CD4-positive, alpha-beta T cell treated with Interleukin-15 for 4 hours (primary cell): ENCODE measurements at regions not wholly inside any gene's neighbourhood (a gene's known extent, or its start where the extent isn't known, plus 50 kb on each side); places are given as distances from the start of the nearest gene placed in this dataset.
"Not testable (repeated sequence)": the region's sequence is repeated elsewhere in the genome, so short reads cannot be mapped to it uniquely, and the experiment has no call there.

Experiments
- DNase-seq: peaks from one replicate; pipeline ENCODE4 v3.0.0-alpha.2; 2020; ENCODE audit warnings: low spot score

DNA sequence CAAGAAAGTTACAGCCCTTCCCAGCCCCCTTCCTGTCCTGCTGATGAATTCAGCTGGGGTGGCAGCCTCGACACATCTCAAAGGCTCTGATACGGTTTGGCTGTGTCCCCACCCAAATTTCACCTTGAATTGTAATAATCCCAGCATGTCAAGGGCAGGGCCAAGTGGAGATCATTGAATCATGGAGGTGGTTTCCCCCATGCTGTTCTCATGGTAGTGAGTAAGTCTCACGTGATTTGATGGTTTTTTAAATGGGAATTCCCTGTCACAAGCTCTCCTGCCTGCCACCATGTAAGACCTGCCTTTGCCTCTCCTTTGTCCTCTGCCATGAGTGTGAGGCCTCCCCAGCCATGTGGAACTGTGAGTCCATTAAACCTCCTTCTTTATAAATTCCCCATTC, 163.2 kb upstream of the FOXF1 start:
- DNase-seq: no peak

DNA sequence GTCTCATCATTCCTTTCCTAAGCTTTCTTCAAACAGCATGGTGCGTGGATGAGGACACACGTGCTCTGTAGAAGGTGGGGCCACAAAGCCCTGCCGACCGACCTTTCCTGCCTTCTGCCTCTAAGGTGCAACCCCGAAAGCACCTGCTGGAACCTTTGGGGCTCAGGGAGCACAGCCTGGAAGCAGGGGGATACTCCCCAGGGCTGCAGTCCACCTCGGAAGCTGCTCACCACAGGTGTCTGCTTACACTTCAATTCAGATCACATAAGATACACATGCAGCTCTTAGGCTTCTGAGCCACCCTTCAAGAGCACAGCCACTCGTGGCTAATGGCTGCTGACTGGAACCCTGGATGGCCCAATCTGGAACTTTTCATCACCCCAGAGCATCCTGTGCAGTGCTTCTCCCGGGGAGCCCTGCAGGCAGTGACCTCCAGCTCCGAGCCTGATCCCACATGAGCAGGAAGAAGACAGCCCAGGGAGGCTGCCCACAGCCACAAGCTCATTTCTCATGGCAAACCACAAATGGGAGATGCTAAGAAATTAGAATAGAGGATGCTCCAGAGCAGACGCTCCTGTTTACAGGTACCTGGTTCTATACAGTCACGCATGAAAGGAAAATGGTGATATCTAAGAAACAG, 162.3 kb upstream of the FOXF1 start:
- DNase-seq: no peak

DNA sequence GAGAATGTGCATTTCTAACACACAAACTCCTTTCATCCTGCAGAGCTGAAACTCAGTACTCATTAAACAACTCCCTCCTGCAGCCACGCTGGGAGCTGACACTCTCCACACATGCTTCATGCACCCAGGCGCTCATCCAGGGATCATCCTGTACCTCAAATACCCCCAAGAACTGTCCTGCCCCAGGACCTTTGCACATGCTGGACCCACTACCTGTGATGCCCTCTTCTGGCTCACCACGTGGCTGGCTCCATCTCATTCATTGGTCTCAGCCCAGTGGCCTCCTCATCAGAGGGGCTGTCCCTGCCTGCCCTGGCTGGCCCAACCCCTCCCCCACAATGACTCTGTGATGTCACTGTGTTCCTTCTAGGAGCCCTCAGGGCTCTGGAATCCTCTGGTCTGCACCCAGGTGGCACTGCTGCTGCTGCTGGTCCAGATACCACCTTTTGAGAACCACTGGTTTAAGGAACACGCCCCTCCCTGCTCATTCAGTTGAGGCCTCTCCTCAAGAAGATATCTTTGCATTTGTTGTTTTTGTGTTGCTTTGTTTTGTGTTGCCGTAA, 160.9 kb upstream of the FOXF1 start:
- no peak for DNase-seq

DNA sequence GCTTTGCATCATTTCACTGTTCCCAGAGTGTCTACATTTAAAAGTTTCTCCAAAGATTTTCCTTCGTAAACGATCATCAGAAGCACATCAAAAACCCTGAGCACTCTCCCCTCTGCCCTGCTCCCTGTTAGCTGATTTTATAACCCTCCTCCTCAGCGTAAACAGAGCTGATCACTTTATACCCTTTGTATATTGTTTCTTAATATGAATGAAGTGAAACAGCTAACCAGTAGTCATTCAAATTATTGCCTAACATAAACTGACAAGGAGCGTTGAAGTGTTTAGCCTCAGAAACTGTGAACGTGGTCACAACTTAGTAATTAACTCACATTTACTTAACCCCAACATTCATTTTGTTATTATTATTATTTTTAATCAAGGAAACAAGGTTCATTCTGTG, 160.0 kb upstream of the FOXF1 start:
- no peak for DNase-seq

DNA sequence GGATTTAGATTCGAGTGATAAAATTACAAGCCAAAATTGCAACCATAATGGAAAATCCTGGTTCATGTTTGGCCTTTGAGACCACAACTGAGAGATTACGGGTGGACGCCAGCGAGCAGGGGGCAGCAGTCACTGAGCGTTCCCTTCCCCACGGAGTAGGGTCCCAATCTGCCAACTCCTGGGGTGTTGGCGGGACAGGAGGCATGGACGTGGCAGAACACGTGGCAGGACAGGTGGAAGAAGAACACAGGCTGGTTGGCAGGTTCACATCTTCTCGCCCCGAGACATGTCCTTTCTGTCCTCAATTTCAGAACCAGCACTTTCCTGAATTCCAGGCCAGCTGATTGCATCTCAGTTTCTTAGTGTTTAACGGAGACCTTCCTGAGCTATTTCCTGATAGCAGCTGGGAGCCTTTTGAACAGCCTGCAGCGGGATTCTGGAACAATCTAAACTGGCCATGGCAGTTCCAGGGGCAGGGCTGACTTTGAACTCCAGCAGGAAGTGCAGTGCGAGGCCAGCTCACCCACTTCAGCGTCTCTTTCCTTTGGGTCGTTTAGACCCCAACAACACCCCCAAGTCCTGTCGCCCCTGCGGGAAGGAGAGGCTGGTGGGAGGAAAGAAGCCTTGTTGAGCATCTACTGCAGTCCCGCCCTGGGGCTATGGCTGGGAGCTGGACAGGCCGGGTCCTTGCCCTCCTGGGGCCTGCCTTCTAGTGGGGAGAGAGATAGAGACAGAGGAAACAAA, 159.1 kb upstream of the FOXF1 start:
- no peak for DNase-seq

DNA sequence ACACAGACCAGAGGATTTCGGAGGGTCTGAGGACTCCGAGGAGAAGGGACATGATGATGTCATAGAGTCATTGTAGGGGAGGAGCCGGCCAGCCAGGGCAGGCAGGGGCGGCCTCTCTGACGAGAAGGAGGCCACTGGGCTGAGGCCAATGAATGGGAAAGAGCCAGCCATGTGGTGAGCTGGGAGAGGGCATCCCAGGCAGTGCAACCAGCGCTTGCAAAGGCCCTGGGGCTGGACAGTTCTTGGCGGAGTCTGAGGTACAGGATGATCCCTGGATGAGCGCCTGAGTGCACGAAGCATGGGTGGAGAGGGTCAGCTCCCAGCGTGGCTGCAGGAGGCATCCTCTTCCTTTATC, 158.6 kb upstream of the FOXF1 start:
- not testable (repeated sequence) for DNase-seq

DNA sequence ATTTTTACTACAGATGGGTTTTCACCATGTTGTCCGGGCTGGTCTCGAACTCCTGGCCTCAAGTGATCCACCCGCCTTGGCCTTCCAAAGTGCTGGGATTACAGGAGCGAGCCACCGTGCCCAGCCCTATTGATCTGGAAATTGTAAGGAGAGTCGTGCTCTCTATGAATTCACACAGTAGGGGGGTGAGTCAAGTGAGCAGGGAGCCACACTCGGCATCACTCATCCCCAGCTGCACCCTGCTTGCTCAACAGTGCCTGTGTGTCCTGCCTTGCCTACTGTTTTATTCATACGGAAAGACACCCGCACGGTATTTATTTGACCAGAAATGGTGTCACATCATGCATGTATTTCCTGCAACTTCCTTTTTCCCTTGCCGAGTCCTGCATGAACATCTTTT, 157.2 kb upstream of the FOXF1 start:
- DNase-seq: no peak

DNA sequence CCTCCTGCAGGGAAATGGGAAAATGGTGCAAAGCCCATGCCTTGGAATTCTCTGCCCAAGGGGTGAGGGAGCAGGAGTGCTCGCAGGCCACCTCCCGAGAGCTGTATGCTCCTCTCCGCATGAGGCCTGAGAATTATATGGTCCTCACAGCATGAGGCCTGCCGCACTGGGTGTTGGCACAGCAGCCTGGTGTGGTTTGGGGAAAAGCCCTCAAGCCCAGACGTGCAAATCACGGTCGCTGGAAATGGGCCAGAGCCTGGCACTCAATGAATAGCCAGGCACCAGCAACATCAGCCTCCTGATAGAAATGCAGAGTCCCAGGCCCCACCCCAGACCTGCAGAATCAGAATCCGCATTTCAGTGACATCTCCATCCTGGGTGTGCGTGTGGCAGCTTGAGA, 156.4 kb upstream of the FOXF1 start:
- DNase-seq: no peak

DNA sequence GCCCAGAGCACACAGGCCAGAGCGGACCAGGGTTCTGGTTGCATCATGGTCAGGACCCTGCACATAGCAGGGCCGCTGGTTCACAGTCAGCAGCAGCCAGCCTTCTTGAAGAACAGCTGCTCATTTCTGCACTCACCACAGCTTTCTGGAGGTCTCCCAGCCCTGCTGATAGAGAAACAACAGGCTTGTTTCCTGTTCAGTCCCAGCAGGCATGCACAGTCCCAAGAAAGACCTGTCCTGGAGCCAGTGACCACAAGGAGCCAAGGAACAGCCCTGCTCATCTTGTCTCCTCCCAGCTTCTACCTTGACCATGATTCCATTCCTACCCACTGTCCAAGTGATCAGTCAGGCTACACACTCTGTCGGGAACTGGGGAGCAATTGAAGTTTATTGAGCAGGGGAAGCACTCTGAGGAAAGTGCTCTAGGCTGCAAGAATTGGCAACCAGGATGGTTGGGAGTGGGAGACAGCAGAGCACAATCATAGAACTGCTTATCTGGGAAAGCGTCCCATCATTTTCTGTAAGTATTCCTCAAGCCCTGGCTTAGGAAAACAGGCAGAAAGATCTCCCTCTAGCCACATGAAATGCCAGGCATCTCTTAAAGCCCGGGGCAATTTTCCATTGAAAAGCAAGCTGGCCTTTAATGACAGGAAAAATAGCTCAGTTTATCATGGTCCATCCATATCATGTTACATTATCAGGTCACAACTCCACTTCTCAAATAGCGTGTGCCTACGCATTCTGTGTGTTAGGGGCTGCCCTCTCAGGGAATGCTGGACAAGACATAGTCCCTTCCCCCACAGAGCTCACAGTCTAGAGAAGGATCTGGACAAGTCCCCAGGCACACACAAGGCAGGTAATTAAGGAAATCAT, 155.4 kb upstream of the FOXF1 start:
- no peak for DNase-seq

DNA sequence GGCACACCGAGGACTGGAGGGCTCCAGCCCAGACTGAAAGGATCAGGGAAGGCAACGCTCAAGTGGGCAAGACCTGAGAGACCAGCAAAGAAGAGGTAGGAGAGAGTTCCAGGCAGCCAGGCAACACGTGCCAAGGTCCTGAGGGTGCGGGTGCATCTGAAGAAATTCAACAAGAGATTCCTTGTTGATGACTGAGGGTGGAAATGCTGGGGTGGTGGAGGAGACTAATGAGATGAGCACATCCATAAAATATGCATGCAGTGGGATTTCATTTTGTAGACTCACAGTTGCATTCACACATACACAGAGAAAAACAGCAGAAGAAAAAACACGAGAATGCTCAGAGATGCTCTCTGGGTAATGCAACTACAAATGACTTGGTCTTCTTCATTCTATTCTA, 154.8 kb upstream of the FOXF1 start:
- no peak for DNase-seq

DNA sequence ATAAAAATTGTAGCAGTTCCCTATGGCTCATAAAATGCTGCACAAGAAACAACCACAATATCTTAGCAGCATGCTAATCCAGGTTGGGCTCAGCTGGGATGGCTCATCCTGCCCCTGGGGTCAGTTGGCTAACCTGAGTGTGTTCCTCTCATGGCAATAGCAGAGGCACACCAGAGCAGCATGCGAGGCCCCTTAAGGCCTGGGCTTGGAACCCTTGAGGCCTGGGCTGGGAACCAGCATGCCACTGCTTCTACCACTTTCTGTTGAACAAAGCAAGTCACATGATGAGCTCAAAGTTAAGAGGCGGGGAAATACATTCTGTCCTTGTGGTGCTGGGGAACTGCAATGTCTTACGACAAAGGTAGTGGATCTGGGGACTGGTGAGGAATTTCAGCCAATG, 154.4 kb upstream of the FOXF1 start:
- no peak for DNase-seq

DNA sequence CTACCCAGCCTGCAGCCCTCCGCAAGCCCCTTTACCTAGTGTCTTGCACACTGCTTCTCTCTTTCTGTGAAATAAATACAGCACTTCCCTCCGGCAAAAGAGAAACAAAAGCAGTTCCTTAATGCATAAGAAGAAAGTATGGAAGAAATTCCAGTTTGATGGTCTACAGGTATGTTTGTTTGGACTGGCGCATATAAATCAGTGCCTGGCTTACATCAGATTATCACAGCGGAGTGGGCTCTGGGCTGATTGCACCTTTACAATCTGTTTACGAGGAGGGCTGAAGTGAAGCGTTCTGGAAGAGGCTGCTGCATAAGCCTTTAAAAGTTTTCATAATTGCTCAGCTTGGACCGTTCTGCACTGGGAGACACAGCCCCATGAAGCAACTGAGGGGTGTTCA, 153.5 kb upstream of the FOXF1 start:
- DNase-seq: no peak

DNA sequence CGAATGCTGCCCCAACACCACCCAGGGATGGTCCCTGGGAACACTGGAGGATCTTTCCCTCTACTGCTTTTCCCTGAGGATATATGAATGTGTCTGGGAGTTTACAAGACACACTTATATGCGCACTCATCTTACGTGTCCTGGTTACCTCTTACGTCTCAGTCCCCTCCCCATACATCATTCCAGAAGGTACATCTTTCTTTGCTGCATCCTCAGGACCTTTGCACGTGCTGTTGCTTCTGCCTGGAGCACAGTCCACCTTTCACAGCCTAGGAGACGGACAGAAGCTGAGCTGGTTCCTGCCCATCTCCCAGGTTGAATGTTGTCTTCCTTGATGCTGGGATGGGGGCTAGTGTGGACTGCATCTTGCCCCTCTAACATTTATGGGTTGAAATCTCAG, 153.0 kb upstream of the FOXF1 start:
- no peak for DNase-seq

DNA sequence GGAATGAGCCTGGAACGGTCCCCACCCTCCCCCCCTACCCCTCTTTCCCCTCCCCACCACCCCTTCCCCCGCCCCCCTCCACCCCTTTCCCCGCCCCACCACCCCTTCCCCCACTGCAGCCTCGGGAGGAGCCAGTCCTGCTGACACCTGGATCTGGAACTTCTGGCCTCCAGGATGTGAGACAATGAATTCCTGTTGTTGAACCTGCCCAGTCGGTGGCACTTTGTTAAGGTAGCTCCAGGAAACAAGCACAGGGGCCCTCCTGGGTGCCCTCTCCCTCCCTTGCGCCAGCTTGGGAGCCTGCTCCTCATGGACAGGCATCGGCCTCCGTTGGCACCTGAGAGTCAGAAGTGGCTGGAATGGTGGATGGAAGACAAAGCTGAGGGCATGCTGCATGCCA, 152.4 kb upstream of the FOXF1 start:
- no peak for DNase-seq

DNA sequence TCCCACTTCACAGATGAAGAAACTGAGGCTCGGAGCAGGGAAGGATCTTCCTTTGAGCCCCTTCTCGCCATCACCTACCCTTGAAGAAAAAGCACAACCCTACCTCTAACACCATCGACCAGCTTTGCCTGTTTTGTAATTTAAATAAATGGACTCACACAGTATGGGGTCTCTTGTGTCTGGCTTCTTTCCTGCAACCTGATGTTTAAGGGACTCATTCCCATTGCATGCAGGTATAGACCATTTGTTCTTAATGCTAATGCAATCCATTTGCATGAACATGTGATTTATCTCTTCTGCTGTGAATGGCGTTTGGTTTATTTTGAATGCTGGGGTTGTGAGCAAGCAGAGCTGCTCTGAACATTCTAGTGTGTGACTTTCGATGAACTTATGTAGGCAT, 150.8 kb upstream of the FOXF1 start:
- DNase-seq: no peak

DNA sequence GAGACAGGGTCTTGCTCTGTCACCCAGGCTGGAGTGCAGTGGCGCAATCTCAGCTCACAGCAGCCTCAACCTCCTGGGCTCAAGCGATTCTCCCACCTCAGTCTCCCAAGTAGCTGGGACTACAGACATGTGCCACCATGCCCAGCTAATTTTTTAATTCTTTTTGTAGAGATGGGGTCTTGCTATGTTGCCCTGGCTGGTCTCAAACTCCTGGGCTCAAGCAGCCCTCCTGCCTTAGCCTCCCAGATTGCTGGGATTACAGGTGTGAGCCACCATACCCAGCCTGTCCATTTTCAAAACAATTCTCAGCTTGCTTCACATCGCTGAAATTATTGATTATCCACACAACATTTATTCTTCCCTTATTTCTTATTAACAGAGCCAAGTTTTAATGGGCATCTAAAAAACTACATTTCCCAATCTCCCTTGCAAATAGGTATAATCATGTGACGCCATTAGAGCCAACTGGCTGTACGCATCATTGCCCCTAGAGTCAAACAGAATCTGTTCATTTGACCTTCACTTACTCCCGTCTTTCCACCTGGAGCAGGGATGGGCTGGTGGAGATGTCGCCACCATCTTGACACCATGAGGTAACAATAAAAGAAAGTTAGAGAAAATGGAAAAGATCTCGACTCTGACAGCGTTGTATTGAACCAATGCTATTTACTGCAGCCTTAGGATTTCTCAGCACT, 148.0 kb upstream of the FOXF1 start:
- no peak for DNase-seq

DNA sequence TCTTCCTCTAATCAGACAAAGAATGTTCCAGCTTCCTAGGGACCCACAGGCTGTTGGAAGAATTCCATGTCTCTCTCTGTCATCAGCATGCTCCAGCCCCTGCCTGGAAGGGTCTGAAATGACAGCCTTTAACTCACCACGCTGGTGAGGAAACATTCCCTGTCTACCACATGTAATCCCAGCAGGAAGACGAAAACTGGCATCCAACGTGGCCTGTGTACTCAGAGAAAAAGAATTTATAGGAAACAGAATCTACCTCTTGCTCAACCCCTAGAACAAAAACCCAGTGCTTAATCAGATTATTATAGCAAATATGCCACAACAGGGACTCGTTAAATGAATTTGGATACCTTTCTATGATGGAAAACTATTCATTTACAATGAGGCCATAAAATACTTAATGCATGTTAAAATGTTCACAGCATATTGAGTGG, 147.3 kb upstream of the FOXF1 start:
- DNase-seq: no peak

DNA sequence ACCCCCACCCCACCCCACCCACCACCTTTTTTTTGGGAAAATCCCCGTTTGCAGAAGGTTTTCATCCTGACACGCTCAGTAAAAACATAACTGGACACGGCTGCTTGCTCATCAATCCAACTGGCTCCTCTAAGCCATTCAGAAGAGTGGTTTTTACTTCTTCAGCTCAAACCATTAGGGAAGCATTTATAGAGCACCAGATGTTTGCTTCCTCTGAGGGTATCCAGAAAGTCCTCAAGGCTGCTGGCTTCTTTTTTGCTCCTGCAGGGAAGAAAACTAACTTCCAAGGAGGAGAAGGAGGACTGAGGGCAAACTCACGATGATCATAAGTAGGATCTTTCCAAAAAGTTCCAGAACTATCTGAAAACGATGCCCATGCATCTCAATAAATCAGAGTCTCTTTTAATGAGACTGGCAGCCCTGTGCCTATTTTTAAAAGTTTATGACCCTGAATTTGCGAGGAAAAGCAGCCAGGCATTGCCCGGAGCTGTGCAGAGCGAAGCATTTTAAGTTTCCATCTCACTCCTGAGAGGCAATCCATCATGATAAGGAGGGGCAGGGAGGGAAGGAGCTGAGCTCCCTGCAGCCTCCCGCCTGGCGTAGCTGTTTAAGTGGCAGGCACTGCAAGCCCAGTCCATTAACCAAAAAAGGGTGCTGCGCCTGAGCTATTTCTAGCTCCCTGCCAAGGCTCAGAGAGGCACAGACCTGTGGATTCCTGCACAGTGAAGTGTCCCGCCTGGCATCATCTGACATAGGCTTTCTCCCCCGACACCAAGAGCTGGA, 146.3 kb upstream of the FOXF1 start:
- no peak for DNase-seq

DNA sequence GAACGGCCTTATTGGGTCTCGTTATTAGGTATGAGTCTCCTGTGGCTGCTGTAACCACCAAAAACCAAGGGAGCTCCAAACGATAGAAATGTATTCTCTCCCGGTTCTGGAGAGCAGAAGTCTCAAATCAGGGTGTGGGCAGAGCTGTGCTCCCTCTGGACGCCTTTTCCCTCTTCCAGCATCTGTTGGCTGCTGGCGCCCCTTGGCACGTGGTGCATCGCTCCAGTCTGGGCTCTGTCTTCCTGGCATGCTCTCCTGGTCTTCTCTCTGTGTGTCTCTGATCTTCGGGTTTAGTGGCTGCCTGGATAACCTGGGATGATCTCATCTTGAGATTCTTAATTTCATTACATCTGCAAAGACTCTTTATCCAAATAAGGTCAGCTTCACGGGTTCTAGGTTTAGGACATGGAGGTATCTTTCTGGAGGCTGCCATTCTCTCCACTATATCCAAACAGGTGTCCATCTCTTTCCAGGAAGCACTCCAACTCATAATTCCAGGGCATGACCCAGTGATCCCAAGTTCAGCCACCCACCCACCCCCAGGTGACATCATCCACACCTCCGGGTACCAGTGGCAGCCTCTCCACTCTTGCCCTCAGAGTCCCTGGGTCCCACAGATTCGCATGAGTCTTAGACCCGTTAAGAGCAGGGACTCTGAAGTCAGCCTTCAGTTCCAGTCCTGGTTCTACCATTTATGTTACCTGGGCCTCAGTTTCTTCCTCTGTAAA, 145.5 kb upstream of the FOXF1 start:
- no peak for DNase-seq

DNA sequence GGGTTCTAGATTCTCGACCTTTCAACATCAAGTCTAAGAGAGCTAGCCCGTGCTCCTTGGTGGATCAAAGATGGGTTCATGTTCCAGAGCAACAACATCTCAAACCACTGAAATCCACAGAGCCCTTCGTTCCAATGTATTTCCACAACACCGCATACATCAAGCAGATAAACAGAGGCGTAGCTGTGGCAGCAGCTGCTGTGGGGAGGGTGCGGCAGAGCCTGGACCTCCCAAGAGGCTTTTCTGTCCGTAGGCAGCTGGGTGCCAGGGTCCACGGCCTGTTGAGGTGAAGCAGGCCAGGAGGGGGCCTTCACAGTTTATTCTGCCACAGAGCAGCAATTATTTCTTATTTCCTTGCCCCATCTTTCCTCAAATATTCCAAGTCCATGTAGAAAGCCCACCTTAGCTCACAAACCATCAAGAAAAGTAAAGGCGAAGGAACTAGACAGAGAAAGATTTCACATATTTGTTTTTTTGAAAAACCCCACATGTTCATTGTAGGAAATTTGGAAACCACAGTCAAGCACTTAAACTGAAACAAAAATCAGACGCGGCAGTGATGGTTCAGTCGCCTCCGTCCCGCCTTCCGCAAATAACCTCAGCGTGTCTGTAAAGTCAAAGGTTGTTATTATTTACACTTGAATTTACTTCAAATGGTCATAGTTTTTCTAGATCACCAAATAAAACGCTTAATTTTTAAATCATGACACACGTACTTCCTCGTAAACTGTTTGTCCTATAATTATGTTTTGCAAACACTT, 144.6 kb upstream of the FOXF1 start:
- no peak for DNase-seq
